ENCODE measurements at regions not wholly inside any gene's neighbourhood (a gene's known extent, or its start where the extent isn't known, plus 50 kb on each side); places are given as distances from the start of the nearest gene placed in this dataset.
"Not testable (repeated sequence)": the region's sequence is repeated elsewhere in the genome, so short reads cannot be mapped to it uniquely, and the experiment has no call there.

DNA sequence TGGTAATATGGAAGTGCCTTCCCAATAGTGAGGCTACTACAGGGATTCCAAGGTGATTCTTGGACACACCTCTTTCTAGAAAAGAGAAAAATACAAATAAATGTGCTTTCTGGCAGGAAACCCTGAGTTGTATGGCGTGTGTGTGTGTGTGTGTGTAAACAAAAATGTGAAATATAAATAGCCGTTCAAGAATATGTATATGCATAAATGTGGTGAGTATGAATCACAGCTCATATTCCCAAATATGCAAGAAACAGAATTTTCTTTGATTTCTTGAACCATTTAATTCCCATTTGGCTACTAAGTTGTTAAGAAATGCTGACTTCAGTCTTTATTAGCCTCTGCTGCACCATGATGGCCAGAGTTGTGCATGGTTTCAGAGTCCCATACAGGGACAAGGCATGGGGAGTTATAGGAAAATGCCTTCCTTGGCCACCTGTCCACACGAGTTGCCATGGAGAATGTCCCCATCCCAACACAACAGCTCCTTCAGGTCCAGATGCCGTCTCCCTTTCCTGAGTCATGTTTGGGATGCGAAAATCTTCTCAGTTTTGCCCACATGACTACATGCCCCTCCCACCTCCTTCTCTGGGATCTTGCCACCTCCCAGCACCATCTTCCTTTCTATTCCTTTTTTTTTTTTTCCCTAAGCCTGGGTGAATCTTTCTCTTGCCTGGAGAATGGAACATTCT lies 312.4 kb upstream of the ECI2 start:
- DNase-seq, result no peak

- no peak for DNase-seq
Measured at GRCh38 chr6:4446982-4447381, 311.6 kb upstream of the ECI2 start.

- DNase-seq, result no peak
Measured at GRCh38 chr6:4441981-4442434, 306.6 kb upstream of the ECI2 start.

DNA sequence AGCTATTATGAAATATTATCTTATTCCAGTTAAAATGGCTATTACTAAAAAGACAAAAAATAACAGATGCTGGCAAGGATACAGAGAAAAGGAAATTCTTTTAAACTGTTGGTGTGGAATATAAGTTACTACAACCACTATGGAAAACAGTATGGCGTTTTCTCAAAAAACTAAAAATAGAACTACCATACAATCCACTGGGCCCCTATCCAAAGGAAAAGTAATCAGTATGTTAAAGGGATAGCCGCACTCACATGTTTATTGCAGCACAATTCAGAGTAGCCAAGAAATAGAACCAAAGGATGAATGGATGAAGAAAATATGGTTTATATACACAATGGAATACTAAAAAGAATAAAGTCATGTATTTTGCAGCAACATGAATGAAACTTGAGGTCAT lies 303.8 kb upstream of the ECI2 start:
- DNase-seq, result no peak

GRCh38 chr6:4437342-4437741 lies 302.0 kb upstream of the ECI2 start:
- no peak for DNase-seq

GRCh38 chr6:4435981-4436445 lies 300.6 kb upstream of the ECI2 start:
- no peak for DNase-seq

DNA sequence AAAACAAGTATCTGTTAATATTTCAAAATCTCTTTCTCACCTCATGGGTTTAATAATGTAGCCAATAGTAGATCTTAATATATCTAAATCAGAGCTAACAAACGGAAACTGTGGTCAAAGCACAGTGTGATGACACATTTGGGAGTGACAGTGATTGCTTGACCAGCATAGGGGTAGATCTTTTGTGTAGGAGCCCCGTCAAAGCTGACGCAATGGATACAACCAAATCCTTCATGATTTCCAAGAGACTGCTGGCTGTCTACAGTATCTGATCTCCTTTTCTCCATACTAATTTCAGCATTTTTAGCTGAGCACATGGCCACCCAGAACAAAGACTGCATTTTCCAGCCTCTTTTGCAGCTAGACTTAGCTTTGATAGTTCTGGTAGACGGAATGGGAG lies 299.3 kb upstream of the ECI2 start:
- no peak for DNase-seq

- no peak for DNase-seq
Measured at GRCh38 chr6:4433199-4433598, 297.8 kb upstream of the ECI2 start.

DNA sequence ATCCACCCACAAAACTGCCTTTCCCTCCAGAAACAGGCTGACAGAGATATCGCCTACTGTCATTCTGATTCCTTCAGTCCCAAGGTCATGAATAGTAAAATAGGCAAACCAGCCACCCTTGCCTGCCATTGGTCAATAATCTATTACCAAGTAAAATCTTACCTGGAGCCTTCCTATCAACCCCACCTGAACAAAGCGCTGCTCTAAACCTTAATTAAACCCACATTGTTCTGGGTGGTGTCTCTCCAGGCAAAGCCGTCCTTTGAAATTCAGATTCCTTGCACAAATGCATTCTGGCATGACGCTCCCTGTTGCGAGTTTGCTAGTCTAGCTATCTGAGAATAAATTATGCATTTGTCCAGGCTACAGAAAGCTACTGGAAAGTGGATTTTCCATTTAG lies 291.6 kb upstream of the ECI2 start:
- DNase-seq, result no peak

DNA sequence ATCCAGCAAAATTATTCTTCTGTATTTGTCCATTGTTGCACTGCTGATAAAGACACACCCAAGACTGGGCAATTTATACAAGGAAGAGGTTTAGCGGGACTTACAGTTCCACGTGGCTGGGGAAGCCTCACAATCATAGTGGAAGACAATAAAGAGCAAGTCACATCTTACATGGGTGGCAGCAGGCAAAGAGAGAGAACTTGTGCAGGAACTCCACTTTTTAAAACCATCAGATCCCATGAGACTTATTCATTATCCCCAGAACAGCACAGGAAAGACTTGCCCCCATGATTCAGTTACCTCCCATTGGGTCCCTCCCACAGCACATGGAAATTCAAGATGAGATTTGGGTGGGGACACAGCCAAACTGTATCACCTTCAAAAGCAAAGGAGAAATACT lies 286.5 kb upstream of the ECI2 start:
- DNase-seq, result no peak

GRCh38 chr6:4420160-4420865 lies 284.9 kb upstream of the ECI2 start:
- DNase-seq, result no peak

GRCh38 chr6:4415549-4415948 lies 280.2 kb upstream of the ECI2 start:
- no peak for DNase-seq

DNA sequence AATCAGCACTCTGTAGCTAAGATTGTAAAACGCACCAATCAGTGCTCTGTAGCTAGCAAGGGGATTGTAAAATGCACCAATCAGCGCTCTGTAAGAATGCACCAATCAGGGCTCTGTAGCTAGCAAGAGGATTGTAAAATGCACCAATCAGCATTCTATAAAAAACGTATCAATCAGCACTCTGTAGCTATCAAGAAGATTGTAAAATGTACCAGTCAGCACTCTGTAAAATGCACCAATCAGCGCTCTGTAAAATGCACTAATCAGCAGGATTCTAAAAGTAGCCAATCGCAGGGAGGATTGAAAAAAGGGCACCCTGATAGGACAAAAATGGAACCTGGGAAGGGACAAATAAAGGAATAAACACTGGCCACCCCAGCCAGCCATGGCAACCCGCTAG lies 278.7 kb upstream of the ECI2 start:
- not testable (repeated sequence) for DNase-seq

DNA sequence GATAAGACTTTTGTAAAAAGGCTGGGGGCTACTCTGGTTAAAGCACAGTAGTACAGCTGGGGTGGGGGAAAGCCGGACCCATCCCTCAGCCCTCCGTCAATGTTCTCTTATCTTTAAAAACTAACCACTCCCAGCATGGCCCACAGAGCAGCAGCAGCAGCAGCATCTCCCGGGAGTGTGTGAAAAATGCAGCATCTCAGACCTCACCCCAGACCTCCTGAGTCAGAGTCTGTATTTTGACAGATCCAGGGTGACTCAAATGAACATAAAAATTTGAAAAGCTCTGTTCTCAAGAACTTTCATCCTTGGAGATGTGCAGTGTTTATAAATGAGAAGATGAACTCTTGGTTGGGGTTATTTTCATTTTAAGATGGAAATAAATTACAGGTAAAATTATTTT lies 277.7 kb upstream of the ECI2 start:
- DNase-seq, result no peak

- no peak for DNase-seq
Measured at GRCh38 chr6:4412488-4412887, 277.1 kb upstream of the ECI2 start.

- DNase-seq, result no peak
Measured at GRCh38 chr6:4412077-4412476, 276.7 kb upstream of the ECI2 start.

DNA sequence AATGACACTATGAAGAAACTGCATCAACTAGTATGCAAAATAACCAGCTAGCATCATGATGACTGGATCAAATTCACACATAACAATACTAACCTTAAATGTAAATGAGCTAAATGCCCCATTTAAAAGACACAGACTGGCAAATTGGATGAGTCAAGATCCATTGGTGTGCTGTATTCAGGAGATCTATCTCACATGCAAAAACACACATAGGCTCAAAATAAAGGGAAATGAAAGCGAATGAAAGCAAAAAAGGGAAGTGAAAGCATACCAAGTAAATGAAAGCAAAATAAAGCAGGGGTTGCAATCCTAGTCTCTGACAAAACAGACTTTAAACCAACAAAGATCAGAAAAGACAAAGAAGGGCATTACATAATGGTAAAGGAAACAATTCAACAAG lies 272.3 kb upstream of the ECI2 start:
- DNase-seq, result not testable (repeated sequence)

DNA sequence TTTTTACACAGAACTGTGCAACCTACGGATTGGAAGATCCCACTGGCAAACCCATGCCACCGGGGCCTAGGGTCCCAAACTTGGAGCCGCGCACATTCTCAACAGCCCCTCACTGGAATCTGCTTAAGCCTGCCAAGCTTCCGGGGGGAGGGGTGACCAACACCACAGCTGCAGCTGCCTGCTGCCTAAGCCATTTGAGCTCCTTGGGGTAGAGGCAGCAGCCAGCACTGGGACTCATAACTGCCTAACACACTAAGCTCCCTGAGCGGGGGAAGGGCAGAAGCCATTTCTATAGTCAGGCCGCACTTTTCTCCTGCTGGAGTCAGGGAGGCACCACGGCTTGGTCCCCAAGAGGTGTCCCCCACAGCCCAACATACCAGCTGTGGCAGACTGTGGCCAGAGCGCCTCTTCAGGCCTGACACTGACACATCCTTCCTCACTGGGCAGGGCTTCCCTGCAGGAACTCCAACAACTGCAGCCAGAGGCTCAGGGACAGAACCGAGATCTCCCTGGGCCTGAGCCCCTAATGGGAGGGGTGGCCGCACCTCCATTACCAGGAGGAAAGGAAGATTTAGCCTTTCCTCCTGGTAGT lies 270.3 kb upstream of the ECI2 start:
- no peak for DNase-seq

DNA sequence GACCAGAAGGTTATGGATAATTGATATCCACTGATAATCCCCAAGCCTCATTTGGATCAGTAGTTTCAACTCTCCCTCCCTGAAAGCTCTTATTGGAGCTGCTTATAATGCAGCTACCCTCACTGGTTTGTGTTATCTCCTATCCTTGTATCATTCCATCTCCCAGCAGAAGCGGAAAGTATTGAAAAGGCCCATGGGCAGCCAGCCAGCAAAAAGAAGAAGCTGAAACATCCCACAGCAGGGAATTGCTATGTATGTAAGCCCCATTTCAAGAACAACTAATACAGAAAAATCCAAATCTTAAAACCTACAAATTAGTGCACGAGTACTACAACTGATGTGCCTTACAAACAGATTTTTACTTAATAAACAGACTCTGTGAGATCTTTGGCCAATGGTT lies 269.0 kb upstream of the ECI2 start:
- no peak for DNase-seq

GRCh38 chr6:4403828-4404227 lies 268.5 kb upstream of the ECI2 start:
- no peak for DNase-seq

- DNase-seq, result no peak
Measured at GRCh38 chr6:4403023-4403752, 267.8 kb upstream of the ECI2 start.

GRCh38 chr6:4402477-4402976 lies 267.2 kb upstream of the ECI2 start:
- no peak for DNase-seq
